ENCODE measurements at regions not wholly inside any gene's neighbourhood (a gene's known extent, or its start where the extent isn't known, plus 50 kb on each side); places are given as distances from the start of the nearest gene placed in this dataset.

DNA sequence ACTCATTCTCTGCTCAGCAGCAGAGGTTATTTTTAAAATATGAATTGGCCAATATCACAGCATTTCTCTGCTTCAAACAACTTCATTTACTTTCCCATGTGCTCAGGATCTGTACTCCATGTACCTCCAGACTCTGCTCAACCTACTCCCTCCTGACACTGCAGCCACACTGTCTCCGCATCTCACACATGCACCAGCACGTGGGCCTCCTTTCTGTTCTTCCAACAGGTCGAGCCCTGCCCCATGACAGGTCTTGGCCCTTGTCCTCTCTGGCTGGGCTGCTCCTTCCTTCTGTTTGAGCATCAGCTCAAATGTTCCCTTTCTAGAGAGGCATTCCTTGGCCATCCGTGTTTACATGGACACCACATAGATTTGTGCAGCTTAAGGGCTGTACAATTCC lies 195.7 kb downstream of the EBLN2 start:
- Histone ChIP-seq H3K36me3 (ENCODE audit: control insufficient read depth in 1 of 2, insufficient read depth in 2 of 2, low read depth in 1 of 2, low read length in 2 of 2) (no peaks in the 10 kb centered on the region), H2BK15ac (ENCODE audit: low read depth, poor library complexity, severe bottlenecking) (no peak overlapping the region), H2BK120ac (ENCODE audit: low read depth, low read length) (no peak overlapping the region), H3K14ac (ENCODE audit: low read length in 2 of 2) (no peak overlapping the region), H3K18ac (ENCODE audit: low read depth in 1 of 2, low read length in 2 of 2) (no peak overlapping the region), H2BK12ac (ENCODE audit: low read length in 2 of 2) (no peak overlapping the region), H3K23ac (ENCODE audit: low read length in 2 of 2) (no peak overlapping the region), H3K9ac (ENCODE audit: low read length) (no peak overlapping the region), H4K8ac (ENCODE audit: low read length) (no peak overlapping the region), H3K9me3 (ENCODE audit: control insufficient read depth, low read length) (no peaks in the 10 kb centered on the region), H3K4ac (ENCODE audit: low read depth in 1 of 2, low read length in 2 of 2) (no peak overlapping the region), H2AK5ac (ENCODE audit: low read length, severe bottlenecking) (no peak overlapping the region), H3K79me1 (replicated peaks; ENCODE audit: low read length, poor library complexity, severe bottlenecking) (no peaks in the 10 kb centered on the region), H3K4me1 (ENCODE audit: control insufficient read depth, insufficient read depth, low read depth, low read length) (no peaks in the 10 kb centered on the region), H3K4me2 (ENCODE audit: low read length, poor library complexity, severe bottlenecking) (no peak overlapping the region), H3K27ac (ENCODE audit: low read length, poor library complexity, severe bottlenecking) (no peak overlapping the region), H2BK5ac (ENCODE audit: low read depth, low read length, poor library complexity, severe bottlenecking) (no peak overlapping the region), H3K4me3 (ENCODE audit: insufficient read depth in 1 of 2, low read depth in 1 of 2, low read length in 2 of 2) (no peak overlapping the region), H3K27me3 (ENCODE audit: control insufficient read depth in 1 of 2, insufficient read depth in 1 of 2, low read length in 2 of 2) (peaks cover 0 to 65% of the 10 kb centered on the region in 2 experiments), H2AFZ (ENCODE audit: low read depth, low read length) (no peak overlapping the region), H4K91ac (ENCODE audit: low read length) (no peak overlapping the region)
- WGBS = 68% methylated on average over 4 of the region's 4 CpGs
- DNase-seq = no peak

DNA sequence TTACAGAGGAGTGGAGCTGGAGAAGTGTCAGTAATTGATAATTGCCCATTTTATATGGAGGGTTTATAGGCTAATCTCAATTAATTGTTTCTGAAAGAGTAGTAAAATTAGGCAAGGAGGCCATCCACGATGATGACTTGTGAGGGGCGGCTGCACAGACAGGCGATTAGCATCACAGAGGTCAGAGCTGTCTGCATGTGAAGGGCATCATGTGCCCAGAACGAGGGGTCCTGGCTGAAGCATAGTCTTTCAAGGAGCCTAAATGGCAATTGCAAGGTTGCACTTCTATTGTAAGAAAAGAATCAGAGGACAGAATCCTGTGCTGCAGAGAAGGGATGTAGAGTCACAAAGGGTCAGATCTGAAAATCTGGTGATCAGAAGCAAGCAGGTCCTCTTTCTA lies 196.6 kb downstream of the EBLN2 start:
- Histone ChIP-seq H3K27ac (ENCODE audit: low read length, poor library complexity, severe bottlenecking) (no peak overlapping the region), H2AFZ (ENCODE audit: low read depth, low read length) (no peak overlapping the region), H2AK5ac (ENCODE audit: low read length, severe bottlenecking) (no peak overlapping the region), H3K27me3 (ENCODE audit: control insufficient read depth in 1 of 2, insufficient read depth in 1 of 2, low read length in 2 of 2) (peaks cover 0 to 68% of the 10 kb centered on the region in 2 experiments), H3K18ac (ENCODE audit: low read depth in 1 of 2, low read length in 2 of 2) (no peak overlapping the region), H3K9ac (ENCODE audit: low read length) (no peak overlapping the region), H3K4me2 (ENCODE audit: low read length, poor library complexity, severe bottlenecking) (no peak overlapping the region), H3K23ac (ENCODE audit: low read length in 2 of 2) (no peak overlapping the region), H3K9me3 (ENCODE audit: control insufficient read depth, low read length) (no peaks in the 10 kb centered on the region), H3K4me3 (ENCODE audit: insufficient read depth in 1 of 2, low read depth in 1 of 2, low read length in 2 of 2) (no peak overlapping the region), H4K91ac (ENCODE audit: low read length) (no peak overlapping the region), H2BK15ac (ENCODE audit: low read depth, poor library complexity, severe bottlenecking) (no peak overlapping the region), H3K4me1 (ENCODE audit: control insufficient read depth, insufficient read depth, low read depth, low read length) (no peaks in the 10 kb centered on the region), H3K79me1 (replicated peaks; ENCODE audit: low read length, poor library complexity, severe bottlenecking) (no peaks in the 10 kb centered on the region), H4K8ac (ENCODE audit: low read length) (no peak overlapping the region), H2BK12ac (ENCODE audit: low read length in 2 of 2) (no peak overlapping the region), H3K4ac (ENCODE audit: low read depth in 1 of 2, low read length in 2 of 2) (no peak overlapping the region), H2BK120ac (ENCODE audit: low read depth, low read length) (no peak overlapping the region), H2BK5ac (ENCODE audit: low read depth, low read length, poor library complexity, severe bottlenecking) (no peak overlapping the region), H3K36me3 (ENCODE audit: control insufficient read depth in 1 of 2, insufficient read depth in 2 of 2, low read depth in 1 of 2, low read length in 2 of 2) (no peaks in the 10 kb centered on the region), H3K14ac (ENCODE audit: low read length in 2 of 2) (no peak overlapping the region)
- DNase-seq = no peak
- 54% methylated on average over 4 of the region's 4 CpGs for WGBS

DNA sequence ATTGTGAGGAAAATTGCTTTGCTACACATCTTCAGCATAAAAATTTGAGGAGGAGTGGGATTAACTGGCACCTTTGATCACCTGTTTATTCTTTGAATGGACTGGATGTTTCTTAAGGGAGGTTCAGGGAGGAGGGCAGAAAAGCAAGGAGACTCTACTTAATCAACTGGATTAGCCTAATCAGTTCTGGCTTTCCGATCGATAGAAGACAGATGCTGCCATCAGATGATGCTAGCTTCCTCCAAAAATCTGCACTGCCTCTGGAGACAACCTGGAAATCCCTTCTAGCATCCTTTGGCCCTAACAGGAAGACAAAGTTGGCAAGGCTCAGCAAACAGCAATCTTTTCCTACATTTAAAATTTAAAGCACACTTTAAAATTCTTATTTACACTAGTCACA lies 197.8 kb downstream of the EBLN2 start:
- Histone ChIP-seq H3K9ac (ENCODE audit: low read length) (no peak overlapping the region), H3K4ac (ENCODE audit: low read depth in 1 of 2, low read length in 2 of 2) (no peak overlapping the region), H4K91ac (ENCODE audit: low read length) (no peak overlapping the region), H3K27me3 (ENCODE audit: control insufficient read depth in 1 of 2, insufficient read depth in 1 of 2, low read length in 2 of 2) (peaks cover 0 to 64% of the 10 kb centered on the region in 2 experiments), H3K14ac (ENCODE audit: low read length in 2 of 2) (no peak overlapping the region), H3K4me2 (ENCODE audit: low read length, poor library complexity, severe bottlenecking) (no peak overlapping the region), H3K4me3 (ENCODE audit: insufficient read depth in 1 of 2, low read depth in 1 of 2, low read length in 2 of 2) (no peak overlapping the region), H2AK5ac (ENCODE audit: low read length, severe bottlenecking) (no peak overlapping the region), H3K23ac (ENCODE audit: low read length in 2 of 2) (no peak overlapping the region), H2BK5ac (ENCODE audit: low read depth, low read length, poor library complexity, severe bottlenecking) (no peak overlapping the region), H3K4me1 (ENCODE audit: control insufficient read depth, insufficient read depth, low read depth, low read length) (no peaks in the 10 kb centered on the region), H3K9me3 (ENCODE audit: control insufficient read depth, low read length) (no peaks in the 10 kb centered on the region), H2BK120ac (ENCODE audit: low read depth, low read length) (no peak overlapping the region), H2AFZ (ENCODE audit: low read depth, low read length) (no peak overlapping the region), H3K18ac (ENCODE audit: low read depth in 1 of 2, low read length in 2 of 2) (no peak overlapping the region), H3K27ac (ENCODE audit: low read length, poor library complexity, severe bottlenecking) (no peak overlapping the region), H2BK12ac (ENCODE audit: low read length in 2 of 2) (no peak overlapping the region), H3K36me3 (ENCODE audit: control insufficient read depth in 1 of 2, insufficient read depth in 2 of 2, low read depth in 1 of 2, low read length in 2 of 2) (no peaks in the 10 kb centered on the region), H2BK15ac (ENCODE audit: low read depth, poor library complexity, severe bottlenecking) (no peak overlapping the region), H4K8ac (ENCODE audit: low read length) (no peak overlapping the region), H3K79me1 (replicated peaks; ENCODE audit: low read length, poor library complexity, severe bottlenecking) (no peaks in the 10 kb centered on the region)
- DNase-seq = no peak
- WGBS = 96% methylated on average over 2 of the region's 2 CpGs

DNA sequence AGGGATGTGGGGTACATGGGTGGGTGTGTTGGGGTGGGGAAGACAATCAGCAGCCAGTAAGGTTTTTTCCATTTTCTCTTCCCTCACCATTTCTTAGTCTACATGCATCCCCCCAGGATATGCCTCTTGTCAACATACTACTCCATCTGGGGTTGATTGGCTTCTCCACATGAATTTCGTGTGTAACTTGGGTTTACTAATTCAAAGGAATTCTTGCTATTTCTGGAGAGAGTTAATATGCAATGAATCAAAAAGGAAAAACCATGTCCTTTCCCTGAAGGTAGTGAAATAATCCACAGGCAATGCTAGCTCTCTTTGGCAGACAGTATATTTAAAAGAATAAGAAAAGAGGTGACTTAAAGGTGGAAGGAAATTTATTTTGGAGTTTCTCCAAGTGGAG lies 198.4 kb downstream of the EBLN2 start:
- H2BK120ac ChIP-seq (ENCODE audit: low read depth, low read length) = no peak overlapping the region
- H3K27me3 ChIP-seq (ENCODE audit: control insufficient read depth in 1 of 2, insufficient read depth in 1 of 2, low read length in 2 of 2) = peaks cover 0 to 61% of the 10 kb centered on the region in 2 experiments
- no peak overlapping the region for H2BK12ac ChIP-seq (ENCODE audit: low read length in 2 of 2)
- H3K9ac ChIP-seq (ENCODE audit: low read length) = no peak overlapping the region
- no peak overlapping the region for H2BK15ac ChIP-seq (ENCODE audit: low read depth, poor library complexity, severe bottlenecking)
- H3K79me1 ChIP-seq (replicated peaks; ENCODE audit: low read length, poor library complexity, severe bottlenecking) = no peaks in the 10 kb centered on the region
- no peak overlapping the region for H3K4ac ChIP-seq (ENCODE audit: low read depth in 1 of 2, low read length in 2 of 2)
- H3K4me1 ChIP-seq (ENCODE audit: control insufficient read depth, insufficient read depth, low read depth, low read length) = no peaks in the 10 kb centered on the region
- no peak overlapping the region for H2AK5ac ChIP-seq (ENCODE audit: low read length, severe bottlenecking)
- no peak overlapping the region for H3K18ac ChIP-seq (ENCODE audit: low read depth in 1 of 2, low read length in 2 of 2)
- no peak overlapping the region for H3K23ac ChIP-seq (ENCODE audit: low read length in 2 of 2)
- H3K4me3 ChIP-seq (ENCODE audit: insufficient read depth in 1 of 2, low read depth in 1 of 2, low read length in 2 of 2) = no peak overlapping the region
- no peak overlapping the region for H3K4me2 ChIP-seq (ENCODE audit: low read length, poor library complexity, severe bottlenecking)
- H2AFZ ChIP-seq (ENCODE audit: low read depth, low read length) = no peak overlapping the region
- no peaks in the 10 kb centered on the region for H3K36me3 ChIP-seq (ENCODE audit: control insufficient read depth in 1 of 2, insufficient read depth in 2 of 2, low read depth in 1 of 2, low read length in 2 of 2)
- H4K8ac ChIP-seq (ENCODE audit: low read length) = no peak overlapping the region
- no peak overlapping the region for H2BK5ac ChIP-seq (ENCODE audit: low read depth, low read length, poor library complexity, severe bottlenecking)
- no peaks in the 10 kb centered on the region for H3K9me3 ChIP-seq (ENCODE audit: control insufficient read depth, low read length)
- no peak overlapping the region for H3K27ac ChIP-seq (ENCODE audit: low read length, poor library complexity, severe bottlenecking)
- no peak for DNase-seq
- no peak overlapping the region for H4K91ac ChIP-seq (ENCODE audit: low read length)
- WGBS = no CpG with 5 or more reads among the region's 1 CpG
- H3K14ac ChIP-seq (ENCODE audit: low read length in 2 of 2) = no peak overlapping the region
